B cell (primary cell): ENCODE measurements at regions not wholly inside any gene's neighbourhood (a gene's known extent, or its start where the extent isn't known, plus 50 kb on each side); places are given as distances from the start of the nearest gene placed in this dataset.

ENCODE experiments used
- CTCF ChIP-seq: fragments of 200-600 bp; IDR thresholded peaks from one replicate; pipeline ENCODE4 v1.8.0; 2022; ENCODE audit warnings: antibody characterized with exemption, mild to moderate bottlenecking
- EZH2 ChIP-seq: IDR thresholded peaks from 2 replicates; pipeline ENCODE4 v1.6.1; 2012; ENCODE audit warnings: borderline replicate concordance, low read depth, mild to moderate bottlenecking, moderate library complexity, low read length; ENCODE audit not compliant: insufficient read depth, poor library complexity, severe bottlenecking

GRCh38 chr6:113412589-113413357 is 444.4 kb upstream of the MARCKS start:
- TF ChIP-seq CTCF (no peak), EZH2 (no peak)
